Body of pancreas (tissue), 4 donors: ENCODE measurements at regions not wholly inside any gene's neighbourhood (a gene's known extent, or its start where the extent isn't known, plus 50 kb on each side); places are given as distances from the start of the nearest gene placed in this dataset.

Experiments used
- ATAC-seq: fragments of 150-250 bp; one replicate; pipeline ENCODE4 v1.9.1; 2016
- DNase-seq, 4 donors: peaks; one replicate each; pipeline ENCODE4 v3.0.0-alpha.2; 2019
- H3K27ac ChIP-seq, 4 donors: fragments of 200-600 bp; sonication (generic); 1 replicate in 3 of 4; 2 replicates in 1 of 4; pipeline versions ENCODE4 v1.5.1 to v1.6.1; 2016 to 2019; ENCODE audit warnings: mild to moderate bottlenecking in 1 of 4, mixed read lengths in 1 of 4, moderate library complexity in 1 of 4
- H3K27me3 ChIP-seq, 2 donors: fragments of 200-600 bp; sonication (generic); one replicate each; pipeline ENCODE4 v1.6.0; 2016; ENCODE audit warnings: mild to moderate bottlenecking in 1 of 2
- H3K36me3 ChIP-seq, 2 donors: fragments of 200-600 bp; sonication (generic); replicated peaks in 1 of 2; 2 replicates each; pipeline ENCODE4 v1.5.1; 2016; ENCODE audit warnings: low read depth in 2 of 2; ENCODE audit not compliant: insufficient read depth in 1 of 2
- H3K4me1 ChIP-seq: fragments of 200-600 bp; sonication (generic); one replicate; pipeline ENCODE4 v1.6.0; 2016
- H3K4me3 ChIP-seq, 2 donors: fragments of 200-600 bp; sonication (generic); 1 replicate in 1 of 2; 2 replicates in 1 of 2; pipeline ENCODE4 v1.5.1; 2016 to 2019
- H3K9me3 ChIP-seq, 3 donors: fragments of 200-600 bp; sonication (generic); 1 replicate in 2 of 3; 2 replicates in 1 of 3; pipeline ENCODE4 v1.5.1; 2016
- POLR2A ChIP-seq, 3 donors: fragments of 450-650 bp; IDR thresholded peaks; one replicate each; pipeline ENCODE4 v1.6.1; 2016; ENCODE audit warnings: antibody characterized with exemption in 3 of 3, mild to moderate bottlenecking in 2 of 3
- WGBS, 2 donors: methylation state at CpG; one replicate each; pipeline ENCODE4 v1.1.5; 2017; 5-methylcytosine and 5-hydroxymethylcytosine counted together
- intact Hi-C: fragments of 100-400 bp; cut with DNase I; formaldehyde crosslinking; loops from one replicate; pipeline ENCODE4 v1.15.1; 2023
- TF ChIP-seq, protein P1 (sequence below), 7 experiments: fragments of 450-650 bp in 4 of 7; fragments of 200-600 bp in 3 of 7; sonication (generic) in 3 of 7; IDR thresholded peaks; one replicate each; pipeline ENCODE4 v1.5.1; 2016 to 2019; ENCODE audit warnings: antibody characterized with exemption in 7 of 7

DNA sequence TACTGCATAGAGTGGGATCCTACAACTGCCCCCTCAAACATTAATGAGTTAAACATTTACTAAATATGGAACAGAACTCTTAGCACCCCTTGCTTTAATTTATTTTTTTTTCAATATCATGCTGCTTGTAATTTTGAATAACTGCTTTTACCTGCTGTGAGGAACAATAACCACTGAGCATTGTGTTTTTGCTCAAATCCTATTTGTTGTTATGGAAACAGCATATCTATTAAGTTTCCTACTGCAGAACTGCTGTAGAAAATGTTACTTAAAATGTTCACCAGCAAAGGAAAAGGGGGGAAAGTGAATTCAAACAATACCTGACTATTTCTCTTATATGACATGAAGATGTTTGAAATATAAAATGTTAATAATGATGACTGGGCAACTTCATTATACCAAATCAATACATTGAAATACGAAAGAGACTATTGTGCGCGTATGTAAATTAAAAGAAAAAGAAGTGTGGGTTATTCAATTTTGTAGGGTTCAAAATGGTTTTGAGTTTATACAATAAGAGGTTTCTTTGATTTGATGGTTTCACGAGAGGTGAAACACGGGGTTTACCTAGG is 1043.8 kb upstream of the NUDT12 start:
- intact Hi-C loops: no loop called here
- ATAC-seq: no peak
- WGBS, 2 donors: 70 to 73% methylated on average over 5 of the region's 5 CpGs
- H3K9me3 ChIP-seq: no peaks in the 10 kb centered on the region
- H3K4me3 ChIP-seq: no peak overlapping the region
- H3K4me1 ChIP-seq: no peaks in the 10 kb centered on the region
- no peak overlapping the region for H3K27ac ChIP-seq
- no peak for DNase-seq
- H3K27me3 ChIP-seq: no peaks in the 10 kb centered on the region
- no peaks in the 10 kb centered on the region for H3K36me3 ChIP-seq
- TF ChIP-seq, protein P1, sequence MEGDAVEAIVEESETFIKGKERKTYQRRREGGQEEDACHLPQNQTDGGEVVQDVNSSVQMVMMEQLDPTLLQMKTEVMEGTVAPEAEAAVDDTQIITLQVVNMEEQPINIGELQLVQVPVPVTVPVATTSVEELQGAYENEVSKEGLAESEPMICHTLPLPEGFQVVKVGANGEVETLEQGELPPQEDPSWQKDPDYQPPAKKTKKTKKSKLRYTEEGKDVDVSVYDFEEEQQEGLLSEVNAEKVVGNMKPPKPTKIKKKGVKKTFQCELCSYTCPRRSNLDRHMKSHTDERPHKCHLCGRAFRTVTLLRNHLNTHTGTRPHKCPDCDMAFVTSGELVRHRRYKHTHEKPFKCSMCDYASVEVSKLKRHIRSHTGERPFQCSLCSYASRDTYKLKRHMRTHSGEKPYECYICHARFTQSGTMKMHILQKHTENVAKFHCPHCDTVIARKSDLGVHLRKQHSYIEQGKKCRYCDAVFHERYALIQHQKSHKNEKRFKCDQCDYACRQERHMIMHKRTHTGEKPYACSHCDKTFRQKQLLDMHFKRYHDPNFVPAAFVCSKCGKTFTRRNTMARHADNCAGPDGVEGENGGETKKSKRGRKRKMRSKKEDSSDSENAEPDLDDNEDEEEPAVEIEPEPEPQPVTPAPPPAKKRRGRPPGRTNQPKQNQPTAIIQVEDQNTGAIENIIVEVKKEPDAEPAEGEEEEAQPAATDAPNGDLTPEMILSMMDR (IDR thresholded peaks at IDR 0.05): no peak
- no peak for TF ChIP-seq POLR2A (IDR thresholded peaks at IDR 0.05)

DNA sequence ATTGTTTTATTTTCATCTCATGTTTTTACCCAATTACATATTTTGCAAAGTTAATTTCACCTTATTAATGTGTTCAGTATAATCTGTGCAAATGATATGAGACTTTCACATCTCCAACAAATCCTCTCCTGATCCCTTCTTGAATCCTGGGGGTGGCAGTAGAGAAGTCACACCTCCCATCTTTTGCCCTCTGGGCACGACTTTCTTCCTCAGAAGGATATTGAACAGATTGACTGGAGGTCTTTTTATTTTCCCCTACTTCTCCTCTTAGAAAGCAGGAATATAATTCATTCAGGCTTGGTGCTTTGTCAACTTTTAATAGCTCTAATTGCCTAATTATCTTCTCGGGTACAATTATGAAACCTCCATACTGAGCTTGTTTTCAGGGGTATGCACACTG is 1037.1 kb upstream of the NUDT12 start:
- Histone ChIP-seq H3K4me1 (no peaks in the 10 kb centered on the region), H3K27me3 (no peaks in the 10 kb centered on the region), H3K9me3 (no peaks in the 10 kb centered on the region), H3K4me3 (no peak overlapping the region), H3K27ac (no peak overlapping the region), H3K36me3 (no peaks in the 10 kb centered on the region)
- WGBS, 2 donors: 28 to 47% methylated on average over 2 of the region's 2 CpGs
- DNase-seq: no peak
- intact Hi-C loops: no loop called here
- no peak for TF ChIP-seq POLR2A (IDR thresholded peaks at IDR 0.05)
- TF ChIP-seq, protein P1 (IDR thresholded peaks at IDR 0.05): no peak
- ATAC-seq: no peak

DNA sequence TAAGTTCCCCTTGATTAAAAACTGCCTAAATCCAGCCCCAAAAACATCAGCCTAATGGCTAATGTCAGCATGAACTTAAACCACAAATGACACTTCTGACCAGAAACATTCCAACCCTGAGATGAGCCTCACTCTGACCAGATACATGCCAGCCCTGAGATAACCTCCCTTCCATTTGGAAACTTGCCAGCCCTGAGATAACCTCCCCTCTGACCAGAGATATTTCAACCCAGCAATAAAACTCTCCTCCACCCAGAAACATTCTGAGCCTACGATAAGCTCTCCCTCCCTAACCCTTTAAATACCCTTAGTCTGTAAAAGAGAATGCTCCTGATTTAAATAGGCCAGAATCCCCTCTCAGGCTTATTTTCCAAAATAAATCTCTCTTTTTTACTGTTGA is 1035.7 kb upstream of the NUDT12 start:
- H3K4me1 ChIP-seq: no peaks in the 10 kb centered on the region
- no peaks in the 10 kb centered on the region for H3K36me3 ChIP-seq
- peaks cover 0 to 6% (median 0%) of the 10 kb centered on the region in 3 donors for H3K9me3 ChIP-seq
- TF ChIP-seq POLR2A (IDR thresholded peaks at IDR 0.05): no peak
- TF ChIP-seq, protein P1 (IDR thresholded peaks at IDR 0.05): no peak
- H3K4me3 ChIP-seq: no peak overlapping the region
- intact Hi-C loops: no loop called here
- 0% methylated on average over 1 of the region's 1 CpG for WGBS, 2 donors
- H3K27ac ChIP-seq: no peak overlapping the region
- no peak for DNase-seq
- H3K27me3 ChIP-seq: no peaks in the 10 kb centered on the region
- ATAC-seq: no peak

DNA sequence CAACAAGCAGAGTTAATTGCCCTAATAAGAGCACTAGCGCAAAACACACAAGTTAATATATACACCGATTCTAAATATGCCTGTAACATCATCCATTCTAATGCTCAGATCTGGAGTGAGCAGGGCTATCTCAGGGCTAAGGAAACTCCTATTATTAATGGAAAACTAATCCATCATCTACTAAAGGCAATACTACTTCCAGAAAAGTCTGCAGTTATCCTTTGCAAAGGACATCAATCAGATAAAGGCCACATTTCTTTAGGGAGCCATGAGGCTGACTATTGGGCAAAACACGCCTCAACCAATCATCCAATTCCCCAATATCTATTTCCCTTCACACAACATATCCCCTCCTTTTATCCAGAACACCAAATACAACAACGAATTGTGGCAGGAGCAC is 1032.3 kb upstream of the NUDT12 start:
- Histone ChIP-seq H3K36me3 (no peaks in the 10 kb centered on the region), H3K9me3 (peaks cover 0 to 6% (median 0%) of the 10 kb centered on the region in 3 donors), H3K4me3 (no peak overlapping the region), H3K4me1 (no peaks in the 10 kb centered on the region), H3K27ac (no peak overlapping the region), H3K27me3 (no peaks in the 10 kb centered on the region)
- no peak for TF ChIP-seq POLR2A (IDR thresholded peaks at IDR 0.05)
- TF ChIP-seq, protein P1 (IDR thresholded peaks at IDR 0.05): no peak
- no peak for ATAC-seq
- WGBS, 2 donors: 64 to 82% methylated on average over 4 of the region's 4 CpGs
- intact Hi-C loops: no loop called here
- no peak for DNase-seq

DNA sequence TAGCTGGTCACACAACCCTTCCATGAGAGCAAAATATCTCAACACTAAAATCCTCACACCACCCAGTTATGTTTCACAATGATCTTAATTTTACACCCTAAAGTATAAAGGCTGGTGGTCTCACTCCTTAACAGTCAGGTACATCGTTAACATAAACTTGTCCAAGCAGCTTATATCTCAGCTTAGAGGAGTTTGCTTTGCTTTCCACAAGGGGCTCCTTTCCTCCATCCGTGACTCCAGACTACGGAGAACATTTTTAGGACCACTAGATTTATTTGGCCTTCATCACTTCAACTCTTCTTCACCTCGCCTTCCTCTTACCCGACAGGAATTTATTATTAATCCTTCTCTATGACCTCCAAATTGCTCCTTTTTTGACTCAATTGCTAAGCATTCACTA is 1014.1 kb upstream of the NUDT12 start:
- Histone ChIP-seq H3K27ac (no peak overlapping the region), H3K9me3 (no peaks in the 10 kb centered on the region), H3K4me1 (no peaks in the 10 kb centered on the region), H3K4me3 (no peak overlapping the region), H3K36me3 (no peaks in the 10 kb centered on the region), H3K27me3 (no peaks in the 10 kb centered on the region)
- intact Hi-C loops: no loop called here
- ATAC-seq (no peak), DNase-seq (no peak)
- WGBS, 2 donors: 53 to 55% methylated on average over 5 of the region's 5 CpGs
- TF ChIP-seq, protein P1 (IDR thresholded peaks at IDR 0.05): no peak
- TF ChIP-seq POLR2A (IDR thresholded peaks at IDR 0.05): no peak
